ENCODE measurements at regions not wholly inside any gene's neighbourhood (a gene's known extent, or its start where the extent isn't known, plus 50 kb on each side); places are given as distances from the start of the nearest gene placed in this dataset.
A peak's percentile ranks its signal among the peaks of the same experiment; 100 is the strongest.

- no peak for DNase-seq
- peak in 1 of 2 donors; percentile 65 for ATAC-seq (ENCODE audit: low FRiP score in 2 of 2)
These were observed 987.5 kb upstream of the NCAM2 start for GRCh38 chr21:20010691-20011200.

GRCh38 chr21:20013851-20014250, 984.4 kb upstream of the NCAM2 start:
- 81 to 87% methylated on average over 1 of the region's 1 CpG for WGBS, 2 donors
- ATAC-seq (ENCODE audit: low FRiP score in 2 of 2): no peak
- no peak for TF ChIP-seq POLR2AphosphoS5 (IDR thresholded peaks at IDR 0.05)
- no peak for TF ChIP-seq EP300 (IDR thresholded peaks at IDR 0.05)
- TF ChIP-seq CTCF (IDR thresholded peaks at IDR 0.05): no peak

More at GRCh38 chr21:20010691-20011200, 987.5 kb upstream of the NCAM2 start:
- WGBS, 2 donors: 68% methylated on average over 4 of the region's 4 CpGs
- Histone ChIP-seq H3K4me3 (no peak overlapping the region), H3K27ac (no peak overlapping the region), H3K36me3 (no peaks in the 10 kb centered on the region), H3K9me3 (no peaks in the 10 kb centered on the region), H3K4me1 (no peaks in the 10 kb centered on the region), H3K27me3 (no peaks in the 10 kb centered on the region)
- TF ChIP-seq POLR2AphosphoS5 (IDR thresholded peaks at IDR 0.05) (no peak), EP300 (IDR thresholded peaks at IDR 0.05) (no peak), POLR2A (IDR thresholded peaks at IDR 0.05) (no peak), CTCF (IDR thresholded peaks at IDR 0.05) (no peak)

DNA sequence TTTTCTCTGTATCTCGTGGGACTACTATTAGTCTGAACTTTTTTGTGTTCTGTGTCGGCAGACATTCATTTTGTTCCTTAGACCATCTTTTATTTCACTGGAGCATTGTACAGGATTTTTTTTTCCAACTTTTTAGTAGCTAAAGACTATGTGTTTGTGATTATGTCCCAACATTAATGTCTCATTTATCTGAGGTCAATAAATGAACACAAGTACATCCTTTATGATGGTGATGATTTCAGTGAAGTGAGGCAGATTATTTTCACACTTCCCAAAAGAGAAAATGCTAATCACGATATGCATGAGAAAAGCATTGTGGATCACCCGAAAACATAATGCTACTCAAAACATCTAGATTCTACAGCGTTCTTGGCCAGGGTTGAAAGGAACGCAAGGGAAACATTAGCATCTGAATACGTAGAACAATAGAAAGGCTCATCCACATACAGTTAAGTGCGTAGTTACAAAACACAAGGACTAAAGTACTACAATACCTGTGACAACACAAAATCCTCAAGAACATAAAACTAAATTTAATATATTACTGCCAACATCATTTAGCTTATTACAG, 981.7 kb upstream of the NCAM2 start:
- TF ChIP-seq POLR2A (IDR thresholded peaks at IDR 0.05) (no peak), POLR2AphosphoS5 (IDR thresholded peaks at IDR 0.05) (no peak)
- Histone ChIP-seq H3K4me1 (no peaks in the 10 kb centered on the region), H3K4me3 (no peak overlapping the region), H3K36me3 (no peaks in the 10 kb centered on the region), H3K9me3 (no peaks in the 10 kb centered on the region), H3K27ac (no peak overlapping the region), H3K27me3 (no peaks in the 10 kb centered on the region)
- DNase-seq: no peak
- WGBS, 2 donors: 89% methylated on average over 8 of the region's 8 CpGs
- no peak for ATAC-seq (ENCODE audit: low FRiP score in 2 of 2)

More at GRCh38 chr21:20013851-20014250, 984.4 kb upstream of the NCAM2 start:
- no peaks in the 10 kb centered on the region for H3K36me3 ChIP-seq
- H3K4me1 ChIP-seq: no peaks in the 10 kb centered on the region
- no peaks in the 10 kb centered on the region for H3K9me3 ChIP-seq
- H3K4me3 ChIP-seq: no peak overlapping the region
- H3K27ac ChIP-seq: no peak overlapping the region
- H3K27me3 ChIP-seq: no peaks in the 10 kb centered on the region
- DNase-seq: no peak

DNA sequence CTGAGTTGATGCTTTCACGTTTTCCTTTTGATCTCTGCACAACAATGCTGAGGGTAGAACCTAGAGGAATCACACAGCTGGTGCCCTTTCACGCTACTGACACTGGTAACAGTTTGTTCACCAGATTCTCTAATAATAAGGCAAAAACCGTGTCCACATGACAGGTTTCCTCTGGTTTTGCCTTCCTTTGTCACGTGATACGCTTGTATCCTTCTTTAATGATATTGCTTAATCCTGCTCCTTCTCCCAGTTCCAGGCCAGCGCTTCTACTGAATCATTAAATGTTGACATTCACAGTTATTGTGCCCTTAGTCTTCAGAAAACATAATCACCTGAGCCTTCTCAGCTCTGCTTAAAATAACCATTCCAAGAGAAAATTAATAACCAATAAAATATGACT, 978.2 kb upstream of the NCAM2 start:
- no peak overlapping the region for H3K27ac ChIP-seq
- H3K27me3 ChIP-seq: no peaks in the 10 kb centered on the region
- H3K4me3 ChIP-seq: no peak overlapping the region
- TF ChIP-seq POLR2A (IDR thresholded peaks at IDR 0.05) (no peak), POLR2AphosphoS5 (IDR thresholded peaks at IDR 0.05) (no peak), CTCF (IDR thresholded peaks at IDR 0.05) (no peak), EP300 (IDR thresholded peaks at IDR 0.05) (no peak)
- no peak for ATAC-seq (ENCODE audit: low FRiP score in 2 of 2)
- H3K36me3 ChIP-seq: no peaks in the 10 kb centered on the region
- 81 to 90% methylated on average over 6 of the region's 6 CpGs for WGBS, 2 donors
- H3K4me1 ChIP-seq: no peaks in the 10 kb centered on the region
- no peak for DNase-seq
- H3K9me3 ChIP-seq: no peaks in the 10 kb centered on the region

- ATAC-seq (ENCODE audit: low FRiP score in 2 of 2) (no peak), DNase-seq (no peak)
- no peak overlapping the region for H3K4me3 ChIP-seq
- TF ChIP-seq EP300 (IDR thresholded peaks at IDR 0.05) (no peak), CTCF (IDR thresholded peaks at IDR 0.05) (no peak), POLR2A (IDR thresholded peaks at IDR 0.05) (no peak), POLR2AphosphoS5 (IDR thresholded peaks at IDR 0.05) (no peak)
- 56 to 74% methylated on average over 2 of the region's 2 CpGs for WGBS, 2 donors
- no peaks in the 10 kb centered on the region for H3K9me3 ChIP-seq
- no peak overlapping the region for H3K27ac ChIP-seq
- no peaks in the 10 kb centered on the region for H3K4me1 ChIP-seq
- H3K27me3 ChIP-seq: no peaks in the 10 kb centered on the region
- no peaks in the 10 kb centered on the region for H3K36me3 ChIP-seq
These were observed 975.0 kb upstream of the NCAM2 start for GRCh38 chr21:20023193-20023592.
